Esophagus squamous epithelium (tissue), 4 donors: ENCODE measurements at regions not wholly inside any gene's neighbourhood (a gene's known extent, or its start where the extent isn't known, plus 50 kb on each side); places are given as distances from the start of the nearest gene placed in this dataset.

Experiments used
- POLR2A ChIP-seq, 4 donors: fragments of 450-650 bp; IDR thresholded peaks; one replicate each; pipeline ENCODE4 v1.6.1; 2017; ENCODE audit warnings: antibody characterized with exemption in 4 of 4, mild to moderate bottlenecking in 4 of 4, moderate library complexity in 3 of 4
- TF ChIP-seq, protein P1 (sequence below), 6 experiments: fragments of 450-650 bp in 4 of 6; fragments of 200-600 bp in 2 of 6; sonication (generic) in 2 of 6; IDR thresholded peaks; one replicate each; pipeline ENCODE4 v1.5.1; 2016 to 2019; ENCODE audit warnings: antibody characterized with exemption in 6 of 6, mild to moderate bottlenecking in 4 of 6, moderate library complexity in 4 of 6

DNA sequence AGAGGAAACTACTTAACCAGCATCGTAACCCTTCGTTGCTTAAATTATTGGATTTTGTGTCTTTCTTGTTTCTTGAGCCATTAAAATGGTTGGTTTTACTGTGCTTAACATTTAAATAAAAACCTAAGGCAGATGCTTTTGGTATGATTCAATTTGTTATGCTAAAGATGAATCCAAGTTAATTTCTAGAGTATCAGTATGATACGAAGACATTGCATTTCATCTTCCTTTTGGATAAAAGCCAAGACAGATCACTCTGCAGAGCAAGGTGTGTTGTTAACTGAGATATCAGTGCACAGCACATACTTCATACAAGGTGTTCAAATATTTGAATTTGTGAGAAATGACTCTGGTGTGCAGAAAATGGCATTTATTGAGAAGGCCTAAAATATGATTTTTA lies 480.5 kb downstream of the PCNX1 start:
- TF ChIP-seq, protein P1, sequence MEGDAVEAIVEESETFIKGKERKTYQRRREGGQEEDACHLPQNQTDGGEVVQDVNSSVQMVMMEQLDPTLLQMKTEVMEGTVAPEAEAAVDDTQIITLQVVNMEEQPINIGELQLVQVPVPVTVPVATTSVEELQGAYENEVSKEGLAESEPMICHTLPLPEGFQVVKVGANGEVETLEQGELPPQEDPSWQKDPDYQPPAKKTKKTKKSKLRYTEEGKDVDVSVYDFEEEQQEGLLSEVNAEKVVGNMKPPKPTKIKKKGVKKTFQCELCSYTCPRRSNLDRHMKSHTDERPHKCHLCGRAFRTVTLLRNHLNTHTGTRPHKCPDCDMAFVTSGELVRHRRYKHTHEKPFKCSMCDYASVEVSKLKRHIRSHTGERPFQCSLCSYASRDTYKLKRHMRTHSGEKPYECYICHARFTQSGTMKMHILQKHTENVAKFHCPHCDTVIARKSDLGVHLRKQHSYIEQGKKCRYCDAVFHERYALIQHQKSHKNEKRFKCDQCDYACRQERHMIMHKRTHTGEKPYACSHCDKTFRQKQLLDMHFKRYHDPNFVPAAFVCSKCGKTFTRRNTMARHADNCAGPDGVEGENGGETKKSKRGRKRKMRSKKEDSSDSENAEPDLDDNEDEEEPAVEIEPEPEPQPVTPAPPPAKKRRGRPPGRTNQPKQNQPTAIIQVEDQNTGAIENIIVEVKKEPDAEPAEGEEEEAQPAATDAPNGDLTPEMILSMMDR (IDR thresholded peaks at IDR 0.05) = no peak
- TF ChIP-seq POLR2A (IDR thresholded peaks at IDR 0.05) = no peak
